NCI-H526 (cell line): ENCODE measurements at regions not wholly inside any gene's neighbourhood (a gene's known extent, or its start where the extent isn't known, plus 50 kb on each side); places are given as distances from the start of the nearest gene placed in this dataset.
A peak's percentile ranks its signal among the peaks of the same experiment; 100 is the strongest.

ENCODE experiments used
- DNase-seq, 2 experiments: peaks; one replicate each; lab custom pipeline; 2025; lab: John Stamatoyannopoulos, UW

DNA sequence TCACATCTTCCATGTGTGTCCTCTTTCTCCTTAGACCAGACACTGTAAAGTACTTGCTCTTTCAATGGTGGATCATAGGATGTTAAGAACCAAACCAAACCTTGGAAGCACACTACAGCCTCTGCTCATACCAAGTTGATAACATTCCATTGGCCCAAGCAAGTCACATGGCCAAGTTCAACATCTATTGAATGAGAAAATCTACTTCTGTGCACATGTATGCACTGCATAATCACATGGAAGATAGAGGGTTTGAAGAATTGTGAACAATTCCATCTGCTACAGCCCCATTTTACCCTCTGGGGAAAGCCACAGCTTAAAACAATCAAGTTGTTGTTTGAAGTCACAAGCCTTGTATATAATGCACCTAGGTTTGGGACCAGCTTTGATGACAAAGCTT lies 68.2 kb downstream of the MFAP3 start:
- DNase-seq = no peak

GRCh38 chr5:154107756-154108155 lies 69.0 kb downstream of the MFAP3 start:
- no peak for DNase-seq

DNA sequence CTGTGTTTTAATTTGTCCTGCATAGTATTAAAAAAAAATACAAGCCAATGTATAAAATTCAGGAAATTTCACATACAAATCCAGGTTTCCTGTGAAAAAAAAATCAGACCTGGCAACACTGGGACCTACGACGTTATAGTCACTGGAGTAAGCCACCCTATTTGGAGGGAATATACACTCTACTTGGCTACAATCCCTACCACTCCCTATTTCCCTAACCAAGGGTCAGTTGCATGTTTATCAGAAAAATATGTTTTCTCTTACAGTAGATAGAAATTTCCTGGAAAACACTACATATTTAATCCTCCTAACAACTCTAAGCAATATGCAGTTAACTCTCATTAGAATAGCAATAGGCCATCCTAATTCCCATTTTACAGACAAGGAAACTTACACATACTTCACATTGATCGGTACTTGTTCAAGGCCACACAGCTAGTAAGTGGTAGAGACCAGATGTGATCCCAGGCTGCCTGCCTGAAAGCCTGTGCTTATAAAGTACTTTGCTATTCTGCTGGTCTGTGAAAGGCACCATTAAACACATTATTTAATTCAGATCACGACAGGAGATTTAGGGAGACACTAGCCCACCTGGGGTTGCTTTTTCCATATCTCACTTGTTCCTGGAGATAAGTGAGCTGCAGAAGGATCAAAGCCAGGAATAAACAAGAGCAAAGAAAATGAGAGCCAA lies 70.8 kb downstream of the MFAP3 start:
- DNase-seq = no peak

DNA sequence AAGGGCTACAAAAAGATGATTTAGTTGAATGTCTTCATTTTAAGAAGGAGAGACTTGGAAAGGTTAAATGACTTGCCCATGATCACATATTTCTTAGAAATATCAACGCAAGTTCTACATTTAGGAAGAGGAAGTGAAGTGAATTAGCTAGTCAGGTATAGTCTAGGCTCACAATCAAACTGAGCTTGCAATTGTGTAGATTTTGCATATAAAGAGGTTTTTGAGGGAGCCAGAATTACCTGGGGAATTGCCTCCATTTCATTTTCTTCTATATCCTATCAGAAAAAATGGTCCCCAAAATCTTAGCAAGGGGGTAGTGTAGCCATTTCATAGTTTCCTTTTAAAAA lies 71.3 kb downstream of the MFAP3 start:
- DNase-seq = no peak

DNA sequence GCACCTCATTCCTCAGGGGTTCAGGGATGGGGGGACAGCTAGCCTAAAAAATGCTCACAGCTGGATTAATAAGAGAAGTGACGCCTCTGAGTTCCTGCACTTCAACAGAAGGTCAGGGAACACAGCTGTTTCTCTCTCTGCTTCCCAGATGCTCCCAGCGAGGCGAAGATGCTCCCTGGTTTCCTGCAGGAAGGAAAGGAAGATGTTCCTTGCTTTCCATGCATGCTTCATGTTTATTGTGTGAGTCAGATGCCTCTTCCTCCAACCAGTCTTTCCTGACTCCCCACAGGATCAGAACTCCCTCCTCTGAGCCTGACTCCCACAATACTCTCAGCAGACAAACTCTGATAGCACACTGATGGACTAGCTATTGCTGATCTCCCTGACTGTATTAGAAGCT lies 71.9 kb downstream of the MFAP3 start:
- DNase-seq = no peak

DNA sequence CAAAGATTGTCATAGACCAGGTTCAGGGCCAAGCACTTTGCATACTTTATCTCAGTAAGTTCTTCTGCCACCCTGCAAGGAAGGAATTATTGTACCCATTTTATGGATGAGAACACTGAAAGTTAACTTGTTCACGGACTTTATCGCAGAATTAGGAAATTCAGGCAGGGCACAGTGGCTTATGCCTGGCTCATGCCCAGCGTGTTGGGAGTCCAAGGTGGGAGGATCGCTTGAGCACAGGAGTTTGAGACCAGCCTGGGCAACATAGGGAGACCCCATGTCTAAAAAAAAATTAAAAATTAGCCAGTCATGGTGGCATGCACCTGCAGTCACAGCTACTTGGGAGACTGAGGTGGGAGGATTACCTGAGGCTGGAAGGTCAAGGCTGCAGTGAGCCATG lies 72.4 kb downstream of the MFAP3 start:
- DNase-seq = no peak

GRCh38 chr5:154112255-154112654 lies 73.5 kb downstream of the MFAP3 start:
- DNase-seq = no peak

- no peak for DNase-seq
Observed at GRCh38 chr5:154115291-154115690, 75.2 kb upstream of the GALNT10 start.

- peak; percentile 13 to 69 for DNase-seq
Observed at GRCh38 chr5:154117050-154117449, 73.5 kb upstream of the GALNT10 start.

GRCh38 chr5:154117930-154118329 lies 72.6 kb upstream of the GALNT10 start:
- no peak for DNase-seq

- peak in 1 of 2 experiments; percentile 47 for DNase-seq
Observed at GRCh38 chr5:154118385-154118784, 72.1 kb upstream of the GALNT10 start.

DNA sequence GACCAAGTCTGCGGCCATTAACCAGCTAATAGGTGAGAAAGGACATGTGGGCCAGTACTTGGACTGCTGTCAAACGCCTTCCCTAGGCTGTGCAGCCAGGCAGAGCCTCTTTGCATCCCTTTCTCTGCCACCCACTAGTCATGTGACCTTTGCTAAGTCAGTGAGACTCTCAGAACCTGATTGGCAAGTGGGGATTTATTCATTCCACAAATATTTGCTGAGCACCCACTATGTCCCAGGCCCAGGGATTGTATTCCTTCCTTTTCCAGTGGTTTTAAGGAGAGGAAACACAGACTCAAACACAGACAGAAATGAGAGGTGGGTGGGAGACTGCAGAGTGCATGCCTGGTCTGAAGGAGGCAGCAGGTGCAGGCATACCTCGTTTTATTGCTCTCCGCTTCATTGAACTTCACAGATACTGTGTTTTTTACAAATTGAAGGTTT lies 71.6 kb upstream of the GALNT10 start:
- DNase-seq = peak; percentile 82 to 85

DNA sequence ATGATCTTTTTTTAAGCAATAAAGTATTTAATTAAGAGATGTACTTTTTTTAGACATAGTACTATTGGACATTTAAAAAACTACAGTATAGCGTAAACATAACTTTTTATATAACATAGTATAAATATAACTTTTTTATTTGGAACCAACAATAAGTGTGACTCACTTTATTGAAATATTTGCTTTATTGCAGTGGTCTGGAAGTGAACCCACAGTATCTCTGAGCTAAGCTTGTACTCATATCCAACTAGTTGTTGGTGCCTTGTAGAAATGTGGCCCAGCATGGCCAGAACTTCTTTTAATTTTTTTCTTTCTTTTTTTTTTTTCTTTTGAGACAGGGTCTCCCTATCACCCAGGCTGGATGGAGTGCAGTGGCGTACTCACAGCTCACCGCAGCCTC lies 61.5 kb upstream of the GALNT10 start:
- no peak for DNase-seq

DNA sequence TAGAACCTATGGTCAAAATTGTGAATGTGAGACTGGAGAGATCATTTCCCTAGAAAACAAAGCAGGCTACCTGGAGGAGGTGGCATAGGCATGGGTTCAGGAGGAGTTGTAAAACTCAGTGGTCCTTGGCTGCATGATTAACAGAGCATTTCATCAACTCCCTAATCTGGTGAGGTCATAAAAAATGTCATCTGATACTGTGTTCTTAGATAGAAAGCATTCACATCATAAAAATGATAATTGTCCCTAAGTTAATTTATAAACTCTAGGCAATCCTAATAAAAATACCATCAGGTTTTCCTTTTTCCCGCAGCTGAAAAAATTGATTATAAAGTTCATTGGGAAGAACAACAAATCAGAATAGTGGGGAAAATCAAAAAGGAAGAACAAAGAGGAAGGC lies 60.6 kb upstream of the GALNT10 start:
- DNase-seq = peak in 1 of 2 experiments; percentile 14

DNA sequence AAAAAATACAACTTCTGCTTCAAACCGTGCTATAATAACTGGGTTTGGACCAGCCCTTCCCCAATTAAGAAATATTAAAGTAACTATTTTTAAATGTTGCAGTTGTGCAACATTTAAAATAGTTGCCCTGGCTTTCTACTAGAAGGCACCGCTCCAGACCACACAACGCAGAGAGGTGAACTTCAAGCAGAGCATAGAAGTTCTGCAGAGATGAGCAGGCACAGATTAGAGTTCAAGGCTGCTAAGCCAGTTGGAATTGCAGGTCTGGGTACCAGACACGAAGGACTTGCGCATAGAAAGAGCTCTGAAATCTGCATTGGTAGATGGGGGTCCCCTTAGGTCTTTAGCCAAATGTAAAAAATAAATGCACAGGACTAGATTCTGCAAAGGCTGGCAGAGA lies 58.7 kb upstream of the GALNT10 start:
- DNase-seq = no peak

DNA sequence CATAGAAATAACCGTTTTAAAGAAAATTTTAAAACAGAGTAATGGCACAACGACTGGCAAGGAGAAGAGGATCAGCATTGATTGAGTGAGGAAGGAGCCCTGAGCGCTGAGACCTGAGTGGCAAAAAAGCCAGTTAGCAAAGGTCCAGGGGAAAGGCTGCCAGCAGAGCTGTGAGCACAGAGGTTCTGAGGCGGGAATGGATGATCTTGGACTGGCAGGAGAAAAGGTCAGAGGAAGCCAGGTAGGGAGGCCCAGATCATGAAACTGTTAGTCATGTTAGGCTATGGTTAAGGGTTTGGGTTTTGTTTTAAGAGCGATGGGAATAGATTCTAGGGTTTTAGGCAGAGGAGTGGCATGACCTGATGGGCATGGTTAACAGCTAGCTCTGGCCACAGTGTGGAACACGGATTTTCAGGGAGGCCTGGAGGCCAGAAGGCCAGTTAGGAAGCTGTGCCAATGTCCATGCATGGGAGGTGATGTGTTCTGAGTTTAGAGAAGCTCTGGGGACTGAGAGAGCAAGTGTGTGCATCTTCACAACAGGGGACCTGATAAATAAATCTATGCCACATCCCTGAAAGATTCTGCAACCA lies 57.7 kb upstream of the GALNT10 start:
- no peak for DNase-seq

DNA sequence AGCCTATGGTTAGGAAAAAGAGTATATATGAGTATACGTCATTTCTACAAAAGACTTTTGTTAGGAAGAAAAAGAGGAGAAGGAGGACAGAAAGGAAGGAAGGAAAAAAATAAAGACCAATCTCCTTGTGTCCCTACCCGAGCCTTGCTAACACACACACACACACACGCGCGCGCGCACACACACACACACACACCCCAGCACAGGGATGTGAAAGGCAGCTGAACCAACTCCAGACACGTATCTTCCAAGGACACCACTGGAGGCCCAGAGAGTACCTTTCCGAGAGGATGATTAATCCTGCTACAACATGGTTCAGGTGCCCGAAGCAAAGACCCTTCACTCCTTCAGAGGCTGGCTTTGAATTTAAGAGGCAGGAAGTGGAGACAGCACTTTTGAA lies 56.9 kb upstream of the GALNT10 start:
- DNase-seq = no peak

DNA sequence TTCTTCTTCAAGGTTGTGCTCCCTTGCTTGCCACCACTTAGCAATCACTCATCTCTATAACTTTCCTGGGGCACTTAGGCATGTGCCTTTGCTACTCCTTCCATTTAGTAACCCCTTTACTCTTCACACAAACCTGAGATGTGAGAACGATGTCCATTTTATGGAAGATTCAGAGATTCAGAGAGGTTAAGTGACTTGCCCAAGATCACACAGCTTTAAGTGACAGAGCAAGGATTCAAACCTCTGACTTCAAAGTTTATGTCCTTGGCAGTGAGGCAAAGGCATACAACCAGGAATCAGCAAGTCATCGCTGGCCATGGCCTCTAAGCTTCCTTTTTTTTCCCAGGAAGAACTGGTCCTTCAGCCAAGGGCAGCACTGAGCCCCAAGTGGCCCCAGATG lies 56.0 kb upstream of the GALNT10 start:
- DNase-seq = no peak

GRCh38 chr5:154135125-154135817 lies 55.3 kb upstream of the GALNT10 start:
- DNase-seq = no peak

DNA sequence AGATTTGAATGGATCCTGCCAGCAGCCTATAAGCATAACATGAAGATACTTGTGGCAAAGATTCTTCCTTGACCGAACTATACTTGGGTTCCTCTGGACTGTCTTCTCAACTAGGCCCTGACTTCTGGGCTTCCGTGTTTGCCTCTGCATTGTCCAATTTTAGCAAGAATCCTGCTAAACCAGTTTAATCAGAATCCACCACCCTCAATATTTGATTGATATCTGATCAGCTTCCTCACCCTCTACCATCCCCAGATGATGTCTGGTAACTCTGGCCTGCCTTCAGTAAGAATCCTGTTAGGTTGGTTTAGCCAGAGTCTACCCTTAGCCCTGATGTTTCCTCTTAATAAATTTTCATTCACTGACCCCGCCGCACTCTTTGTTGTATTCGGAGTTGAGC lies 54.4 kb upstream of the GALNT10 start:
- DNase-seq = no peak

DNA sequence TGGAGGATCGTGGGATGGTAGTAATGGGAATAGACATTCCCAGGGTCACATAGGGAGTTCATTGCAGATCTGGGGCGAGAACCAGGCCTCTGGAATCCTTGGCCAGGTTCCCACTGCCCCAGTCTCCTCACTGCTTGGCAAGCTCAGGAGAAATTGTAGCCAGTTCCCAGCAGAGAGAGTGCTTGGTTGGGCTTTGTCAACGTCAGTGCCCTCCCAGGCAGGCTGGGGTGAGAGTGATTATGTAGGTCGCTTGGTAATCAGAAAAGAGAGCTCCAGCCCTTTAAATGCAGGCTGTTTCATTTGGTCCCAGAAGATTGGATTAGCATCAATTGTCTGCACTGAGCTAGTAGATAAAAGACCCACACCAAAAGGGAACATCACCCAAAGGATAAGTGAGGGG lies 51.8 kb upstream of the GALNT10 start:
- no peak for DNase-seq

DNA sequence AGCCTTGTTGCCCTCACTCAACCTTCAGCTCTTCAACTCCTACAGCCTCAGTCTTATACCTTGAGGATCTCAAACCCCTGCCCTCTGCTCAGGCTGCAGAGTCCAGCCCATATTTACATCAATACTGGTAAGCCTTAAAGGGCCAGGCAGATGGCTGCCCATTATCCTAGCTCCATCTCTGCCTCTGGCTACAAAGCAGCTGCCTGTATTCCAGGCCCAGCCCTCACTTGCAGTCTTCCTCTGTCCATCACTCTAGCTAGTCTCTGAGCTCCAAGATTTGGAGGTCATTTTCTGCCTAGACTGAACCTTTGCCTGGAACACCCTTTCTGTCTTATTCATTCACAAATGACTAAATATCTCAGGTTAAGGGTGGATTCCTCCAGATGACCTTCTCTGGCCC lies 50.2 kb upstream of the GALNT10 start:
- DNase-seq = no peak
